Astrocyte (in vitro differentiated cells and primary cell): ENCODE measurements at regions not wholly inside any gene's neighbourhood (a gene's known extent, or its start where the extent isn't known, plus 50 kb on each side); places are given as distances from the start of the nearest gene placed in this dataset.

Experiments used
- DNase-seq: peaks from one replicate; pipeline ENCODE4 v3.0.0-alpha.2; 2010; ENCODE audit warnings: low read depth
- FAIRE-seq: peaks from 2 replicates; lab custom pipeline; 2011; peaks lifted over from hg19 to GRCh38; lab: Jason Lieb, UNC
- H2AFZ ChIP-seq: 2 replicates; pipeline ENCODE4 v1.6.0; 2012; ENCODE audit warnings: low read depth, low read length, inconsistent platforms
- H3K27ac ChIP-seq: 2 replicates; pipeline ENCODE4 v1.5.1; 2011; ENCODE audit warnings: low read depth, low read length, inconsistent platforms
- H3K27me3 ChIP-seq: 2 replicates; pipeline ENCODE4 v1.6.0; 2011; ENCODE audit warnings: low read length, inconsistent platforms; ENCODE audit not compliant: insufficient read depth
- H3K36me3 ChIP-seq: 2 replicates; pipeline ENCODE4 v1.5.1; 2011; ENCODE audit warnings: low read length, inconsistent platforms; ENCODE audit not compliant: insufficient read depth
- H3K4me1 ChIP-seq: 2 replicates; pipeline ENCODE4 v1.5.1; 2011; ENCODE audit warnings: low read length, inconsistent platforms; ENCODE audit not compliant: insufficient read depth
- H3K4me2 ChIP-seq: 2 replicates; pipeline ENCODE4 v1.6.0; 2012; ENCODE audit warnings: low read length, inconsistent platforms
- H3K4me3 ChIP-seq: 2 replicates; pipeline ENCODE4 v1.5.1; 2011; ENCODE audit warnings: low read depth, mild to moderate bottlenecking, low read length, inconsistent platforms; ENCODE audit not compliant: insufficient read depth
- H3K79me2 ChIP-seq: 2 replicates; pipeline ENCODE4 v1.6.0; 2012; ENCODE audit warnings: mild to moderate bottlenecking, low read length, inconsistent platforms; ENCODE audit not compliant: insufficient read depth
- H3K9ac ChIP-seq: 2 replicates; pipeline ENCODE4 v1.6.0; 2012; ENCODE audit warnings: mild to moderate bottlenecking, low read length, inconsistent platforms
- H3K9me3 ChIP-seq: 2 replicates; pipeline ENCODE4 v1.5.1; 2012; ENCODE audit warnings: low read depth, mild to moderate bottlenecking, low read length, inconsistent platforms; ENCODE audit not compliant: insufficient read depth
- H4K20me1 ChIP-seq: 2 replicates; pipeline ENCODE4 v1.6.0; 2012; ENCODE audit warnings: low read length, inconsistent platforms; ENCODE audit not compliant: insufficient read depth
- H3K27ac Mint-ChIP-seq: one replicate; pipeline ENCODE4 v1.8.0; 2021; ENCODE audit warnings: mild to moderate bottlenecking, mixed read lengths; ENCODE audit not compliant: unreplicated experiment
- H3K27me3 Mint-ChIP-seq: one replicate; pipeline ENCODE4 v1.8.0; 2021; ENCODE audit warnings: low read depth, mixed read lengths; ENCODE audit not compliant: unreplicated experiment
- H3K36me3 Mint-ChIP-seq: one replicate; pipeline ENCODE4 v1.8.0; 2021; ENCODE audit warnings: low read depth, mixed read lengths; ENCODE audit not compliant: unreplicated experiment
- H3K4me1 Mint-ChIP-seq: one replicate; pipeline ENCODE4 v1.8.0; 2021; ENCODE audit warnings: low read depth, mixed read lengths; ENCODE audit not compliant: unreplicated experiment
- H3K4me3 Mint-ChIP-seq: one replicate; pipeline ENCODE4 v1.8.0; 2021; ENCODE audit warnings: mild to moderate bottlenecking, moderate library complexity, mixed read lengths; ENCODE audit not compliant: unreplicated experiment
- H3K9me3 Mint-ChIP-seq: one replicate; pipeline ENCODE4 v1.8.0; 2021; ENCODE audit warnings: mild to moderate bottlenecking, mixed read lengths; ENCODE audit not compliant: unreplicated experiment
- CTCF ChIP-seq: IDR thresholded peaks from 2 replicates; pipeline ENCODE4 v1.5.1; 2011; ENCODE audit warnings: low read depth, mild to moderate bottlenecking, inconsistent platforms, low read length, moderate library complexity; ENCODE audit not compliant: insufficient read depth
- EZH2 ChIP-seq: IDR thresholded peaks from 2 replicates; pipeline ENCODE4 v1.6.1; 2012; ENCODE audit warnings: mild to moderate bottlenecking, low read length, inconsistent platforms; ENCODE audit not compliant: insufficient read depth

- H3K4me2 ChIP-seq, result no peak overlapping the region
- no peaks in the 10 kb centered on the region for H3K9me3 Mint-ChIP-seq
- no peak overlapping the region for H3K4me3 Mint-ChIP-seq
These were observed 342.2 kb downstream of the PPARGC1A start for GRCh38 chr4:23547601-23548000.

GRCh38 chr4:23547096-23547495 is 342.8 kb downstream of the PPARGC1A start:
- H3K4me2 ChIP-seq, result no peak overlapping the region
- no peaks in the 10 kb centered on the region for H3K4me1 ChIP-seq
- no peaks in the 10 kb centered on the region for H3K4me1 Mint-ChIP-seq
- H3K9me3 Mint-ChIP-seq, result no peaks in the 10 kb centered on the region
- H3K4me3 ChIP-seq, result no peak overlapping the region
- no peak for DNase-seq
- no peaks in the 10 kb centered on the region for H3K36me3 ChIP-seq
- no peak for FAIRE-seq
- H3K9me3 ChIP-seq, result no peaks in the 10 kb centered on the region
- no peaks in the 10 kb centered on the region for H4K20me1 ChIP-seq
- H3K27me3 ChIP-seq, result no peaks in the 10 kb centered on the region
- H3K9ac ChIP-seq, result no peak overlapping the region
- H3K79me2 ChIP-seq, result no peaks in the 10 kb centered on the region
- no peak overlapping the region for H3K27ac ChIP-seq
- no peaks in the 10 kb centered on the region for H3K27me3 Mint-ChIP-seq
- H3K4me3 Mint-ChIP-seq, result no peak overlapping the region
- no peak overlapping the region for H2AFZ ChIP-seq
- no peaks in the 10 kb centered on the region for H3K36me3 Mint-ChIP-seq
- TF ChIP-seq EZH2 (no peak), CTCF (no peak)
- no peak overlapping the region for H3K27ac Mint-ChIP-seq

More at GRCh38 chr4:23547601-23548000, 342.2 kb downstream of the PPARGC1A start:
- TF ChIP-seq CTCF, result no peak
- no peak for TF ChIP-seq EZH2
- Histone ChIP-seq H3K27ac (no peak overlapping the region), H3K36me3 (no peaks in the 10 kb centered on the region), H3K79me2 (no peaks in the 10 kb centered on the region), H3K4me1 (no peaks in the 10 kb centered on the region), H3K9ac (no peak overlapping the region), H3K4me3 (no peak overlapping the region), H3K27me3 (no peaks in the 10 kb centered on the region), H4K20me1 (no peaks in the 10 kb centered on the region), H3K9me3 (no peaks in the 10 kb centered on the region), H2AFZ (no peak overlapping the region)
- Mint-ChIP-seq H3K27me3 (no peaks in the 10 kb centered on the region), H3K4me1 (no peaks in the 10 kb centered on the region), H3K27ac (no peak overlapping the region), H3K36me3 (no peaks in the 10 kb centered on the region)
- no peak for DNase-seq
- FAIRE-seq, result no peak

GRCh38 chr4:23539969-23540569 is 349.8 kb downstream of the PPARGC1A start:
- H3K36me3 Mint-ChIP-seq, result no peaks in the 10 kb centered on the region
- Histone ChIP-seq H3K36me3 (no peaks in the 10 kb centered on the region), H3K4me2 (no peak overlapping the region), H3K4me1 (no peaks in the 10 kb centered on the region), H3K4me3 (no peak overlapping the region), H4K20me1 (no peaks in the 10 kb centered on the region), H3K27ac (no peak overlapping the region), H2AFZ (no peak overlapping the region), H3K27me3 (no peaks in the 10 kb centered on the region), H3K9me3 (no peaks in the 10 kb centered on the region), H3K9ac (no peak overlapping the region), H3K79me2 (no peaks in the 10 kb centered on the region)
- no peak overlapping the region for H3K27ac Mint-ChIP-seq
- DNase-seq (no peak), FAIRE-seq (no peak)
- H3K27me3 Mint-ChIP-seq, result no peaks in the 10 kb centered on the region
- peaks cover 5% of the 10 kb centered on the region for H3K4me1 Mint-ChIP-seq
- H3K9me3 Mint-ChIP-seq, result peaks cover 10% of the 10 kb centered on the region
- H3K4me3 Mint-ChIP-seq, result no peak overlapping the region
- no peak for TF ChIP-seq CTCF
- TF ChIP-seq EZH2, result no peak
